C1 segment of cervical spinal cord (tissue), 14 donors: ENCODE measurements at regions not wholly inside any gene's neighbourhood (a gene's known extent, or its start where the extent isn't known, plus 50 kb on each side); places are given as distances from the start of the nearest gene placed in this dataset.
"Not testable (repeated sequence)": the region's sequence is repeated elsewhere in the genome, so short reads cannot be mapped to it uniquely, and the experiment has no call there.

ENCODE experiments used
- DNase-seq, 14 donors: peaks; one replicate each; lab custom pipeline; 2025; lab: John Stamatoyannopoulos, UW

DNA sequence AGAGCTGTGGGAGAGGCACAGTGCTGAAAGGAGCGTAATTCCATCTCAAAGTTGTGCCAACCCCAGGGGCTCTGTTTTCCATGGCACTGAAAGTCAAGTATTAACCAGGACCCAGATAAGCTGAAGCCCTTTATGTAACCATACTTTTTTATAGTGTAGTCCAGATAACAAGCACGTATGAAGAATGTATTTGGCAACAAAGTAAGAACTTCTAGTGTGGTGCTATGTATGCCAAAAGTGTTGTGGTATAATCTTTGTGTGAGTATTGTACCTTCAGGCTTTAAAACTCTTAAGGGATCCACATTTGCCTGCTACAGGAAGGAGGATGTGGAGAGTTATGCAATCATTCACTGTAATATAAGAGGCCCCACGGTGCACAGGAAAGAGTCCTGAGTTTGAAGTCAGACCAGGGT lies 129.4 kb downstream of the IBTK start:
- DNase-seq = no peak

DNA sequence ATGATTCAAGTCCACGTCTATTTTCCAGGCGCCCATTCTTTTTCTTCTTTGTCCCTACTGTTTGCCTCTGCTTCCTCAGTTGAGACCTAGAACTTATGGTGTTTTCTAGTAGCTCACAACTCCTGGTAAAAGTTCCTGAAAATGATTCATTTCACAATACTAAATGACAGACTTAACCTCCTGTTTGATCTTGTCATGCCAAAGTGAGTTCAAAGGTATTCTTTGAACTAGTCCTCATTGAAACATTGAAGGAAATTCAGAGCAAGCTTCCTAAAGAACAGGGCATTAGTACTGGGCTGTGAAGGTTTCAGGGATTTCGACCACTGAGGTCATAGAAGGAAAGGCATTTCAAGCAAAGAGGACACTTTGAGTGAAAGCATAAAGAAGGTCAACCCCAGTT lies 132.8 kb downstream of the IBTK start:
- no peak for DNase-seq

DNA sequence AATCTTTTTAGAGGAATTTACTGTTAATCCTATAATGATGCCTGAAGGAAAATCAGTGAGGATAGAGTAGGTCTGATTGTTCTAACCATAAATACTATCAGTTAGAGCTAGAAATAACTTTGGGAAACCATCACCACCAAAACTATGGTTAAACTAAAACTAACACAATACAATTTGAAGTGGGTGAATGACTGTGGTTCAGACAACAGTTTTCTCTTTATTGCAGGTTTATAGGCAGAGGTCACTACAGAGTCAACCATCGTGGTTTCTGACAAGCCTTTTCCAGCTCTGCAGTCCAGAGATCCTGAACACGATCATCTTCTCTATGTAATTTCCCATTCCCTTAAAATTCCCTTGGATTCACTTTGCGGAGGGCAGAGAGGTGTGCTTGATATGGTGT lies 134.3 kb downstream of the IBTK start:
- DNase-seq = no peak

DNA sequence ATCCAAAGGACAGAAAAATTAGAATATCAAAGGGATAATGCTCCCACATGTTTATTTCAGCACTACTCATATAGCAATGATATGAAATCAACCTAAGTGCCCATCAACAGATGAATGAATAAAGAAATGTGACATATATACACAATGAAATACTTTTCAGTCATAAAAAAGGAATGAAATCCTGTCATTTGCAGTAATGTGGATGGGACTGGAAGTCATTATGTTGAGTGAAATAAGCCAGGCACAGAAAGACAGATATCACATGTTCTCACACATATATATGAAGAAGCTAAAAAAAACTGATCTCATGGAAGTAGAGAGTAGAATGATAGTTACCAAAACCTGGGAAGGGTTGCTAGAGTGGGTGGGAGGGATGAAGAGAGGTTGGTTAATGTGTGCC lies 135.7 kb downstream of the IBTK start:
- no peak for DNase-seq

DNA sequence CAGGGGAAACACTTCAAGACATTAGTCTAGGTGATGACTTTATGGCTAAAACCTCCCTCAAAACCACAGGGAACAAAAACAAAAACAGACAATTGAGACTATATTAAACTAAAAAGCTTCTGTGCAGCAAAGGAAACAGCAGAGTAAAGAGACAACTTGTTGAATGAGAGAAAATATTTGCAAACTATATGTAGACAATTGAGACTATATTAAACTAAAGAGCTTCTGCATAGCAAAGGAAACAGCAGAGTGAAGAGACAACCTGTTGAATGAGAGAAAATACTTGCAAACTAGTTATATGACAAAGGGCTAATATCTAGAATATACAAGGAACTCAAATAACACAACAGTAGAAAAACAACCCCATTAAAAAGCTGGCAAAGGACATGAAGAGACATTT lies 136.4 kb downstream of the IBTK start:
- DNase-seq = no peak

DNA sequence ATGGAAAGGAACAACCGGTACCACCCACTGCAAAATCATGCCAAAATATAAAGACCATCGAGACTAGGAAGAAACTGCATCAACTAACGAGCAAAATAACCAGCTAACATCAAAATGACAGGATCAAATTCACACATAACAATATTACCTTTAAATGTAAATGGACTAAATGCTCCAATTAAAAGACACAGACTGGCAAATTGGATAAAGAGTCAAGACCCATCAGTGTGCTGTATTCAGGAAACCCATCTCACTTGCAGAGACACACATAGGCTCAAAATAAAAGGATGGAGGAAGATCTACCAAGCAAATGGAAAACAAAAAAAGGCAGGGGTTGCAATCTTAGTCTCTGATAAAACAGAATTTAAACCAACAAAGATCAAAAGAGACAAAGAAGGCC lies 144.4 kb downstream of the IBTK start:
- DNase-seq = not testable (repeated sequence)

DNA sequence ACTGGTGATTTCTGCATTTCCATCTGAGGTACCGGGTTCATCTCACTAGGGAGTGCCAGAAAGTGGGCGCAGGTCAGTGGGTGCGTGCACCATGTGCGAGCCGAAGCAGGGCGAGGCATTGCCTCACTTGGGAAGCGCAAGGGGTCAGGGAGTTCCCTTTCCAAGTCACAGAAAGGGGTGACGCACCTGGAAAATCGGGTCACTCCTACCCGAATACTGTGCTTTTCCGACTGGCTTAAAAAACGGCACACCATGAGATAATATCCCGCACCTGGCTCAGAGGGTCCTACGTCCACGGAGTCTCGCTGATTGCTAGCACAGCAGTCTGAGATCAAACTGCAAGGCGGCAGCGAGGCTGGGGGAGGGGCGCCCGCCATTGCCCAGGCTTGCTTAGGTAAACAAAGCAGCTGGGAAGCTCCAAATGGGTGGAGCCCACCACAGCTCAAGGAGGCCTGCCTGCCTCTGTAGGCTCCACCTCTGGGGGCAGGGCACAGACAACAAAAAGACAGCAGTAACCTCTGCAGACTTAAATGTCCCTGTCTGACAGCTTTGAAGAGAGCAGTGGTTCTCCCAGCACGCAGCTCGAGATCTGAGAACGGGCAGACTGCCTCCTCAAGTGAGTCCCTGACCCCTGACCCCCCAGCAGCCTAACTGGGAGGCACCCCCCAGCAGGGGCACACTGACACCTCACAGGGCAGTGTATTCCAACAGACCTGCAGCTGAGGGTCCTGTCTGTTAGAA lies 146.0 kb downstream of the IBTK start:
- not testable (repeated sequence) for DNase-seq

DNA sequence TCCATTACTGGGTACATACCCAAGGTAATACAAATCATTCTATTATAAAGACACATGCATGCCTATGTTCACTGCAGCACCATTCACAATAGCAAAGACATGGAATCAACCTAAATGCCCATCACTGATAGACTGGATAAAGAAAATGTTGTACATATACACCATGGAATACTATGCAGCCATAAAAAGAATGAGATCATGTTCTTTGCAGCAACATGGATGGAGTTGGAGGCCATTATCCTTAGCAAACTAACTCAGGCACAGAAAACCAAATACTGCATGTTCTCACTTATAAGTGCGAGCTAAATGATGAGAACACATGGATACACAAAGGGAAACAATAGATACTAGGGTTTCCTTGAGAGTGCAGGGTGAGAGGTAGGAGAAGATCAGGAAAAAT lies 146.8 kb downstream of the IBTK start:
- DNase-seq = not testable (repeated sequence)

DNA sequence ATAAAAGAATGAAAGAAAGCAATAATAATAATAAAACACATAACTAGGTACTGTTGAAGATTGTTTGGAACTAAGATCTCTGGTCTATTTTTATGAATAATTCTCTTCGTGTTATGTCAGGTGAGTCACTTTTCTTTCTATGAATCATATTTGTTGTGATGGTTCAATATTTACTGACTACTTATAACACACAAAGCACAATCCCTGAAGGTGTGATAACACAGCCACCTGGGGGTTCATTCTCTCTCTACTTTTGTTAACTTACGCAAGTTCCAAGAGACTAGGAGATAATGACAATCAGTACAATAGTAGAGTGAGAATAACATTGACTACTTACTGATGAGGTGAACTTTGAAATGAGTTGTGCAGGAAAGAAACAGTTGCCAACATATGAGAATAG lies 149.9 kb downstream of the IBTK start:
- no peak for DNase-seq

DNA sequence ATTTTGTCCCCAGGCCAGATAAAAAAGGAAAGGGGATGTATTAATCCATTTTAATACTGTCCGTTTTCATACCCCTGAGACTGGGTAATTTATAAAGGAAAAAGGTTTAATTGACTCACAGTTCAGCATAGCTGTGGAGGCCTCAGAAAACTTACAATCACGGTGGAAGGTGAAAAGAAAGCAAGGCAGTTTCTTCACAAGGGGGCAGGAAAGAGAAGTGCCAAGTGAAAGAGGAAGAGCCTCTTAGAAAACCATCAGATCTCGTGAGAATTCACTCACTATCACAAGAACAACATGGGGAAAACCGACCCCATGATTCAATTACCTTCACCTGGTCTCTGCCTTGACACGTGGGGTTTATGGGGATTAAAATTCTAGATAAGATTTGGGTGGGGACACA lies 152.5 kb downstream of the IBTK start:
- DNase-seq = no peak

DNA sequence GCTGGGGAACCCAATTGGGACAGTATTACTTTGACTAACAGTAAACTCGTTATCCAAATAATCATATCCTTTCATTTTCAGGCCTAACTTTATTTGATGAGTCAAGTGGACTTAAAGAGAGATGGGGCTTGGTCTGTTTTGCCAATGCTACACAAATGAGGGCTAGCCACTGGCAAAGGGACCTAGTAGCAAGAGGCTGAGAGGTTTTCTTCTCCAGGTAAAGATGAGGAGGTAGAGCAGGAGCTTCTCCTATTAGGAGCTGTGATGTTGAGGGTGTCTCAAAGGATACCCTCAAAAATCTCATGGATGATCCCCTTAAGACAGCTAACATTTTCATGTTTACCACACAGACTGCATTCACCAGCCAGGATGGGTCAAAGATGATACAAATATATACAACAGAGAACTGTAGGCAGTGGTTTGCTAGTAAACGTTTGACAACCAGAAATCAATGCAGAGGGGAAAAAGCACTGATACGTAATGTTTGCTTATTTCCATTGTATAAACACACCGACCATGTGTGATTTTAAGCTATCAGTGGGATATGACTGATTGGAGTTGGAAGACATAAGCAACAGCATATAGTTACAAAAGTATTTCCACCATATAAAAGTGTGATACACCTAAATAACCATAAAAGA lies 153.3 kb downstream of the IBTK start:
- DNase-seq = no peak

DNA sequence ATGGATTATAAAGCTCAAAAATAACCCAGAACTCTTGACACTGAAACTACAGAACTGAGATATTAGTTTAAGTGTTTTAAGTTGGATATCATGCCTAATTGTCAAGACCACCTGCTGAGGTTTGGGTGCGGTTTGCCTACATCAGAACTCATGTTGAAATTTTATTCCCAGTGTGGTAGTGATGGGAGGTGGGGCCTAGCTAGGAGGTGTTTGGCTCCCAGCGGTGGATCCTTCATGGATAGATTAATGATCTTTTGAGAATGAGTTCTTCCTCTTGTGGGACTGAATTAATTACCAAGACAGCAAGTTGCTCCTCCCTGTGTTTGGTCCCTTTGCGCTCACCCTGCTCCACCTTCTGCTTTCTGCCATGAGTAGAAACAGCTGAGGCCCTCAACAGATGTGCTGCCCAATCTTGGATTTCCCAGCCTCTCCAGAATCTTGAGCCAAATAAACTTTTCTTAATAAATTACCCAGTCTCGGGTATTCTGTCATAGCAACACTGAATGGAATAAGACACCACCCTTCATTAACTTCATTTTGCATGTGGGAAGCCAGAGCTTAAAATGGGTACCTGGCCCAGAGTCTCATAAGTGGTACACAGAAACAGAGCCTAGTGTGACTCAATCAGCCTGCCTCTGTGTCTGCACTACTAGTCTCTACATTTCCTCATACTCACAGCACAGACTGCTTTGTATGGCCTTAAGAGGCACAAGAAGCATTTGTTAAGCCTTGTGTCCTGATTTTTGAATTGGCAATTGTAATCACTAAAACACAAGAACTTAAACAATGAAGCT lies 158.4 kb downstream of the IBTK start:
- no peak for DNase-seq

DNA sequence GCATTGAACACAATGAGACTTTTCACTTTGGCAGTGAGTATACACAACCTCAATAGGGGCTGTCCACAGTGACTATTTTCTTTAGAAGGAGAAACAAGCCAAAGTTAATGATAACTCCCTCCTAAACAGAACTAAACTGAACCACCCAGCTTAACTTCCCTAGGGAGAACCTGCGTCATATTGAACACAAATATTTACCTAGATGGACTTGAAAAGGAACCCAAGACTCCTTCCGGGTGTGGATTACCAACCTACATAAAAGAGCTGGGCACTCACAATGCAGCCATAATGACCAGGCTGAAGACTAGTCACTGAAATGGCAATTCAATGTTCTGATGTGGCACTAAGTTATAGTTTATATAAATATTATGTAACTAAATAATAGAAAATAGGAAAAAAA lies 160.6 kb downstream of the IBTK start:
- no peak for DNase-seq

DNA sequence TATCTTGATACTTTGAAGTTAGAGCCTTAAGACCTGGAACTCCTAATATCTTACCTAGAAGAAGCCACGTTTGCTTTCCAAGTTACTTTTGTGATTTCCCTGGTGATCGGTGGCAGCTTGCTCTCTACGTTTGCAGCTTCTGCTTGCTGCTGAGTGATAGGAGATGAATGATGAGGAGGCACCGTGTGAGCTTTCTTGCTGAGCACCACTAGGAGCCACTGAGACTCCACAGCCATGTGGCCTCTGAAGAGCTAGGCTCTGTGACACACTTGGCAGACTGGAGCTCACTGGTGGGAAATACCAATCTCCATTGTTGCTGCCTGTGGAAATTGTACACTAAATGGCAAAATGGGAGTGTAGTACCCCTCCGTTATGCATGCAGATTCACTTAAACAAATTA lies 161.8 kb downstream of the IBTK start:
- DNase-seq = no peak

DNA sequence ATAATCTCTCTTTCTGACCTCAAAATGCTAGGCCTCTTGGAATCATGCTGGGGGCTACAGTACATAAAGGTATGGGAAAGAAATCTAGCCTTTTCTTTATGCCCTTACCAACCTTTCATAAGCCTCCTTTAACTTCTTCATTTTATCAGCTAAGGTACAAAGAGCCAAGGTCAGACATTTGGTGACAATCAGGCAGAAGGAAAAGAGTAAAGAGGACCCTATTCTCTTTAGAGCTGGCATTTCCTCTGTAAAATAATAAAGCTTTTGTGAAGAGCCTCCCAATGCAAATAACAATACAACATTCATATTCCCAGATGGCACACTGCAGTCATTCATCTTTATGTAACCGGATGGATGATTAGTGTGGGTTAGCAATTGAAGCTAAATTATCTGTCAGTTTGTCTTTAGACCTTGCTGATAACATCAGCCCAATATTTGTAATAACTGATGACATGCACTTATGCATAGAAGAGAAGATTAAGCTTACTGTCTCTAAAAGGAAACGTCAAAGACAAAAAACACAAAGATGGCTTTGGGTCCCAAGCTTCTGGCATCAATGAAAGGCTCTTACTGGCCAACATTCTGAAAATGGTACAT lies 163.1 kb downstream of the IBTK start:
- DNase-seq = no peak

DNA sequence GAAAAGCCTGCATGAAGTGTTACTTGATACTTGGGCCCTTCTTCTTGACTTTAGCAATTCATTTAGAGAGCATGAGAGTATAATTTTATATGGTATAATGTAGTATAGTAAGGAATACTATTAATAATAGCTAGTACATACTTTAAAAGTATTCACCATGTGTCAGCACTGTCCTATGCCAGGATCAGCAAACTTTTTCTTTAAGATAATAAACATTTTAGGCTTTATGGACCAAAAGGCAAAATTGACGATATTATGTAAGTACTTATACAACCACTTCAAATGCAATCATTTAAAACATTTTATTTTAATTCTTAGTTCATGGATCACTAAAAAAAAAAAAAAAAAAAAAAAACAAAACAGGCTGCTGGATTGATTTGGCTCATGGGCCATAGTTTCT lies 163.9 kb downstream of the IBTK start:
- no peak for DNase-seq

DNA sequence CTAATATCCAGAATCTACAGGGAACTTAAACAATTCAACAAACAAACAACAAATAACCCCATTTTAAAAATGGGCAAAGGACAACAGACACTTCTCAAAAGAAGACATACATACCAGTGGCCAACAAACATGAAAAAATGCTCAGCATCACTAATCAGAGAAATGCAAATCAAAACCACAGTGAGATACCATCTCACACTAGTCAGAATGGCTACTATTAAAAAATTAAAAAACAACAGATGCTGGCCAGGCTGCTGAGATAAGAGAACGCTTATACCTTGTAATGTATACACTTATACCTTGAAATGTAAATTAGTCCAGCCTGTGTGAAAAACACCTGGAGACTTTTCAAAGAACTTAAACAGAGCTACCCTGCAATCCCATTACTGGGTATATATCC lies 166.8 kb downstream of the IBTK start:
- no peak for DNase-seq

DNA sequence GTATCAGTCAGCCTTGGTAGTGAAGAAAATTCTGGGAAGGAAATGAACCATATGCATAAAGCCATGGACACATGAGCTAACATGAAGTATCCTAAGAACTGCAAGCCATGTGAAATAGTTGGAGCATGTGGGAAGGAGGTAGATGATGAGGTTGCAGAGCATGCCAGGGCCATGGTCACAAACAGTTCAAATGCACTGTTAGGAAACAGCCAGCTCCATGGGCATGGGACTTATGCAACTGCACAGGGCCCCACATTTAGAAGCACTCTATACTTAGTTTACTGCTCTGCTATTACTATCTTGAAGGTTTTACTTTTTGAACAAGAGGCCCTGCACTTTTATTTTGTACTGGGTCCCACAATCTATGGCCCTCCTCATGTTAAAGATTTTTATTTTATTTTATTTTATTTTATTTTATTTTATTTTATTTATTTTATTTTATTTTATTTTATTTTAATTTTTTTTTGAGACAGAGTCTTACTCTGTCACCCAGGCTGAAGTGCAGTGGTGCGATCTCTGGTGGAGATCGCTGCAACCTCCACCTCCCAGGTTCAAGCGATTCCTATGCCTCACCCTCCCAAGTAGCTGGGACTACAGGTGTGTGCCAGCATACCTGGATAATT lies 169.1 kb downstream of the IBTK start:
- DNase-seq = no peak

DNA sequence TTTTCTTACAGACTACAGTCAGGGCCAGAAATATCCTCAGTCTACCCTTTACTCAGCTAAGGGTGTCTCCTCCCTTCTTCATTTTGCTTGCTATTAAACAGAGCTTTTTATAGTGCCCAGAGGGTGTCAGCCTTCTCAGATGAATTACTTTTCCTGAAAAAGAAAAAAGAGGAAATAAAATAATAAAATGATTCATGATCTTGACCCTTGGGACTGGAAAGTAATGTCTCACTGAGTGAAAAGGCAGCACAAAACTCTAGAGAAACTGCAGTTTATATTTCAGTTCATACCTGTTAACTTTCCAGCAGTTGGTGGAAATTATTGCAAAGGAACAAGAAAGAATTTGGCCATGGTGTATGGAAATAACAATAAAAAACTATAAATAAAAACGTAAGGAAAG lies 170.6 kb downstream of the IBTK start:
- no peak for DNase-seq

DNA sequence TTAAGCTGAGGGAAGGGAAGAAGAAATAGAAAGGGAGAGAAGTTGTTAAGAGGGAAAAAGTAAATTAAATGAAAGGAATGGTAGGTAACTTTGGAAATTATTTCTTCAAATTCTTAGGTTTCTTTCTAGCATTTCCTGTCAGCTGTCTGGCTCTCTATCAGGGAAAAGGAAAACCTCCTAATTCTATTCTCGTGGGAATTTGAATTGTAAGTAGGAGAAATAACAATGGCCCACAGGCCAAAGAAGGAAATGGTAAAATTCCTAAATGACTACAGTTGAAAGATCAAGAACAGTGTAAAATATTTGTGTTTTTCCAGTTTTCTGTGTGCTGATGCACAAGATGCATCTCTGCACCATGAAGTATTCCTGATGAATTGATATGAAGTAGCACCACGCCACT lies 173.0 kb downstream of the IBTK start:
- DNase-seq = no peak

DNA sequence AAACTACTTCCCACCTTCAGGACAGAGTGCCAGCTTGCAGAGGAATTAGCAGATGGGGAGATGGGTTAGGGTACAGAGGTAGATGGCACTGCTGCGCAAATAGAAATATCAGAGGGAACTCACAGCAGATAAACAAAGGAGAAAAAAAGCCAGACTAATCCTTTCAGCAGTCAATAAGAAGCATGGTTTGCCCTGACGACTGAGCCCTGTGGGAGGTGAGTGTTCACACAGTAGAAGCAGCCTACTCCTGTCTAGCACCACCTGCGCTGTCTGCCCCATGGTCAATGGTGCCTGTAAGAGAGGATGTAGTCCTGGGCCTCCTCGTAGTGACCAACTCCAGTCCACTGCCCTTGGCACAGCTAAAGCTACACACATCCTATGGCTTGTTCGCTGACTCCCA lies 174.1 kb downstream of the IBTK start:
- no peak for DNase-seq

DNA sequence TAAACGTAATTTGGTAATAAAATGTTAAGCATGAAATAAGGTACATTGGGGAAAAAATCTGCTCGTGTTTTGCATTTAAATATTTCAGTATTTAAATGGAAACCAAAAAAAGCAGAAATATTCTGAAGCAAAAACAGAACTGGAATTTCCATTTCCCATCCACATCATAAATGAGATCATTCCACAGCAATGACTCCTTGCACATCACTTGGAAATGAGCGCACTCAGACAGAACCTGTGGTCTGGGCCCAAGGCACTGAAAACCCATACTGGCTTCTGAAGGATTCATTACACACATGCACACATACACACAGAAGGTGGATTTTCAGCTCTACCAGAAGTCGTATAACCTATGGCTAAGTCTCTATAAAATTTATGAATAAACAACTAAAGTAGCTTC lies 174.8 kb downstream of the IBTK start:
- no peak for DNase-seq
